MM.1S (cell line): ENCODE measurements at regions not wholly inside any gene's neighbourhood (a gene's known extent, or its start where the extent isn't known, plus 50 kb on each side); places are given as distances from the start of the nearest gene placed in this dataset.

Source experiments
- EZH2phosphoT487 ChIP-seq: fragments of 300-600 bp; sonication (generic); IDR thresholded peaks from 2 replicates; pipeline ENCODE4 v1.6.1; 2018; ENCODE audit warnings: antibody characterized with exemption, low read length
- TF ChIP-seq, protein P1 (sequence below): fragments of 300-600 bp; sonication (generic); IDR thresholded peaks from 2 replicates; pipeline ENCODE4 v1.5.1; 2016; ENCODE audit warnings: antibody characterized with exemption, low read length, mixed read lengths

DNA sequence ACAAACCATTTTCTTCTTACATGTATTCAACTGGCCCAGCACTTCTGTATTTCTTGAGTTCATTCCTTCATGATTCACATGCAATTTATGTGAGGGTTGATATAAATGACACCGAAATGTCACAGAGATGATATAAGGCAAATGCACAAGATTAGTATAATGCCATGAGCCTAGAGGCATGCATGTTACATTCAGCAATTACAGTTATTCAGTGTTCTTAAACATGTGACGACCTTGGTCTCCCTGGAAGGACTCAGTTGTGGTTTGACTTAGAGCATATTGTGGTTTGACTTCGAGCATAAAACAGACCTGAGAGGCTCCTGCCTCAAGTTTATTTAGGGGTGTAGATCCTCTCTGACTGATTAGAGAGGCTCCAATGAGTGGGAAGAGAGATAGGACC lies 752.1 kb upstream of the POM121L12 start:
- TF ChIP-seq EZH2phosphoT487: no peak
- TF ChIP-seq, protein P1, sequence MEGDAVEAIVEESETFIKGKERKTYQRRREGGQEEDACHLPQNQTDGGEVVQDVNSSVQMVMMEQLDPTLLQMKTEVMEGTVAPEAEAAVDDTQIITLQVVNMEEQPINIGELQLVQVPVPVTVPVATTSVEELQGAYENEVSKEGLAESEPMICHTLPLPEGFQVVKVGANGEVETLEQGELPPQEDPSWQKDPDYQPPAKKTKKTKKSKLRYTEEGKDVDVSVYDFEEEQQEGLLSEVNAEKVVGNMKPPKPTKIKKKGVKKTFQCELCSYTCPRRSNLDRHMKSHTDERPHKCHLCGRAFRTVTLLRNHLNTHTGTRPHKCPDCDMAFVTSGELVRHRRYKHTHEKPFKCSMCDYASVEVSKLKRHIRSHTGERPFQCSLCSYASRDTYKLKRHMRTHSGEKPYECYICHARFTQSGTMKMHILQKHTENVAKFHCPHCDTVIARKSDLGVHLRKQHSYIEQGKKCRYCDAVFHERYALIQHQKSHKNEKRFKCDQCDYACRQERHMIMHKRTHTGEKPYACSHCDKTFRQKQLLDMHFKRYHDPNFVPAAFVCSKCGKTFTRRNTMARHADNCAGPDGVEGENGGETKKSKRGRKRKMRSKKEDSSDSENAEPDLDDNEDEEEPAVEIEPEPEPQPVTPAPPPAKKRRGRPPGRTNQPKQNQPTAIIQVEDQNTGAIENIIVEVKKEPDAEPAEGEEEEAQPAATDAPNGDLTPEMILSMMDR: no peak
